K562 (cell line): ENCODE measurements at regions not wholly inside any gene's neighbourhood (a gene's known extent, or its start where the extent isn't known, plus 50 kb on each side); places are given as distances from the start of the nearest gene placed in this dataset.
"Not testable (repeated sequence)": the region's sequence is repeated elsewhere in the genome, so short reads cannot be mapped to it uniquely, and the experiment has no call there.

ENCODE experiments used
- USF1 ChIP-seq: sonication (generic); formaldehyde crosslinking; IDR thresholded peaks from 2 replicates; pipeline ENCODE4 v1.9.0; 2022; ENCODE audit warnings: mild to moderate bottlenecking, missing genetic modification reagents
- TF ChIP-seq, protein P1 (sequence below), 3 experiments: IDR thresholded peaks in 2 of 3; conservative IDR thresholded peaks in 1 of 3; 2 replicates each; pipeline ENCODE4 v1.5.1; 2011 to 2012; ENCODE audit warnings: low read length in 3 of 3, mild to moderate bottlenecking in 3 of 3, control low read depth in 2 of 3, improper control_type of control experiment in 1 of 3, inconsistent platforms in 1 of 3, low read depth in 1 of 3, mixed read lengths in 1 of 3, moderate library complexity in 1 of 3; ENCODE audit not compliant: insufficient read depth in 2 of 3

GRCh38 chr6:147454862-147455261, 53.6 kb upstream of the SAMD5 start:
- TF ChIP-seq, protein P1, sequence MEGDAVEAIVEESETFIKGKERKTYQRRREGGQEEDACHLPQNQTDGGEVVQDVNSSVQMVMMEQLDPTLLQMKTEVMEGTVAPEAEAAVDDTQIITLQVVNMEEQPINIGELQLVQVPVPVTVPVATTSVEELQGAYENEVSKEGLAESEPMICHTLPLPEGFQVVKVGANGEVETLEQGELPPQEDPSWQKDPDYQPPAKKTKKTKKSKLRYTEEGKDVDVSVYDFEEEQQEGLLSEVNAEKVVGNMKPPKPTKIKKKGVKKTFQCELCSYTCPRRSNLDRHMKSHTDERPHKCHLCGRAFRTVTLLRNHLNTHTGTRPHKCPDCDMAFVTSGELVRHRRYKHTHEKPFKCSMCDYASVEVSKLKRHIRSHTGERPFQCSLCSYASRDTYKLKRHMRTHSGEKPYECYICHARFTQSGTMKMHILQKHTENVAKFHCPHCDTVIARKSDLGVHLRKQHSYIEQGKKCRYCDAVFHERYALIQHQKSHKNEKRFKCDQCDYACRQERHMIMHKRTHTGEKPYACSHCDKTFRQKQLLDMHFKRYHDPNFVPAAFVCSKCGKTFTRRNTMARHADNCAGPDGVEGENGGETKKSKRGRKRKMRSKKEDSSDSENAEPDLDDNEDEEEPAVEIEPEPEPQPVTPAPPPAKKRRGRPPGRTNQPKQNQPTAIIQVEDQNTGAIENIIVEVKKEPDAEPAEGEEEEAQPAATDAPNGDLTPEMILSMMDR (IDR thresholded peaks at IDR 0.05 in 2 of 3, conservative IDR thresholded peaks at IDR 0.05 in 1 of 3; ENCODE audit: insufficient read depth in 2 of 3, low read depth in 1 of 3, low read length in 3 of 3): not testable (repeated sequence)
- not testable (repeated sequence) for TF ChIP-seq USF1 (CRISPR knock-in tag)
